ENCODE measurements at regions not wholly inside any gene's neighbourhood (a gene's known extent, or its start where the extent isn't known, plus 50 kb on each side); places are given as distances from the start of the nearest gene placed in this dataset.

GRCh38 chr17:14015271-14015670 is 54.0 kb upstream of the COX10 start:
- no peak for DNase-seq (ENCODE audit: low spot score)
- TF ChIP-seq MAX (IDR thresholded peaks at IDR 0.05) (no peak), ATF3 (IDR thresholded peaks at IDR 0.05) (no peak), RAD21 (IDR thresholded peaks at IDR 0.05) (no peak), REST (IDR thresholded peaks at IDR 0.05) (no peak), GABPA (IDR thresholded peaks at IDR 0.05 in 1 of 2, conservative IDR thresholded peaks at IDR 0.05 in 1 of 2) (no peak), EGR1 (IDR thresholded peaks at IDR 0.05; ENCODE audit: low read depth in 2 of 2) (no peak), NR2F2 (IDR thresholded peaks at IDR 0.05) (no peak), RXRA (IDR thresholded peaks at IDR 0.05) (no peak), HNF4G (IDR thresholded peaks at IDR 0.05) (no peak), JUND (IDR thresholded peaks at IDR 0.05) (no peak), FOXA1 (IDR thresholded peaks at IDR 0.05) (no peak), SP1 (IDR thresholded peaks at IDR 0.05) (no peak), FOXA2 (IDR thresholded peaks at IDR 0.05) (no peak), TAF1 (conservative IDR thresholded peaks at IDR 0.05) (no peak), HNF4A (conservative IDR thresholded peaks at IDR 0.05) (no peak), YY1 (IDR thresholded peaks at IDR 0.05) (no peak)
- TF ChIP-seq, protein P1, sequence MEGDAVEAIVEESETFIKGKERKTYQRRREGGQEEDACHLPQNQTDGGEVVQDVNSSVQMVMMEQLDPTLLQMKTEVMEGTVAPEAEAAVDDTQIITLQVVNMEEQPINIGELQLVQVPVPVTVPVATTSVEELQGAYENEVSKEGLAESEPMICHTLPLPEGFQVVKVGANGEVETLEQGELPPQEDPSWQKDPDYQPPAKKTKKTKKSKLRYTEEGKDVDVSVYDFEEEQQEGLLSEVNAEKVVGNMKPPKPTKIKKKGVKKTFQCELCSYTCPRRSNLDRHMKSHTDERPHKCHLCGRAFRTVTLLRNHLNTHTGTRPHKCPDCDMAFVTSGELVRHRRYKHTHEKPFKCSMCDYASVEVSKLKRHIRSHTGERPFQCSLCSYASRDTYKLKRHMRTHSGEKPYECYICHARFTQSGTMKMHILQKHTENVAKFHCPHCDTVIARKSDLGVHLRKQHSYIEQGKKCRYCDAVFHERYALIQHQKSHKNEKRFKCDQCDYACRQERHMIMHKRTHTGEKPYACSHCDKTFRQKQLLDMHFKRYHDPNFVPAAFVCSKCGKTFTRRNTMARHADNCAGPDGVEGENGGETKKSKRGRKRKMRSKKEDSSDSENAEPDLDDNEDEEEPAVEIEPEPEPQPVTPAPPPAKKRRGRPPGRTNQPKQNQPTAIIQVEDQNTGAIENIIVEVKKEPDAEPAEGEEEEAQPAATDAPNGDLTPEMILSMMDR (IDR thresholded peaks at IDR 0.05; ENCODE audit: low read depth, low read length, missing input control), result no peak
- TF ChIP-seq, protein P2, sequence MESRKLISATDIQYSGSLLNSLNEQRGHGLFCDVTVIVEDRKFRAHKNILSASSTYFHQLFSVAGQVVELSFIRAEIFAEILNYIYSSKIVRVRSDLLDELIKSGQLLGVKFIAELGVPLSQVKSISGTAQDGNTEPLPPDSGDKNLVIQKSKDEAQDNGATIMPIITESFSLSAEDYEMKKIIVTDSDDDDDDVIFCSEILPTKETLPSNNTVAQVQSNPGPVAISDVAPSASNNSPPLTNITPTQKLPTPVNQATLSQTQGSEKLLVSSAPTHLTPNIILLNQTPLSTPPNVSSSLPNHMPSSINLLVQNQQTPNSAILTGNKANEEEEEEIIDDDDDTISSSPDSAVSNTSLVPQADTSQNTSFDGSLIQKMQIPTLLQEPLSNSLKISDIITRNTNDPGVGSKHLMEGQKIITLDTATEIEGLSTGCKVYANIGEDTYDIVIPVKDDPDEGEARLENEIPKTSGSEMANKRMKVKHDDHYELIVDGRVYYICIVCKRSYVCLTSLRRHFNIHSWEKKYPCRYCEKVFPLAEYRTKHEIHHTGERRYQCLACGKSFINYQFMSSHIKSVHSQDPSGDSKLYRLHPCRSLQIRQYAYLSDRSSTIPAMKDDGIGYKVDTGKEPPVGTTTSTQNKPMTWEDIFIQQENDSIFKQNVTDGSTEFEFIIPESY (IDR thresholded peaks at IDR 0.05), result no peak
- H3K4me1 ChIP-seq (ENCODE audit: control insufficient read depth in 4 of 4, insufficient read depth in 4 of 4, low read length in 3 of 4), result peaks cover 2 to 58% (median 48%) of the 10 kb centered on the region in 4 donors
- no peaks in the 10 kb centered on the region for H3K27me3 ChIP-seq (ENCODE audit: control insufficient read depth in 4 of 4, insufficient read depth in 4 of 4, low read length in 3 of 4)
- 80% methylated on average over 14 of the region's 14 CpGs for WGBS
- H3K27ac ChIP-seq (ENCODE audit: low read depth in 1 of 2, low read length in 2 of 2), result no peak overlapping the region
- no peak overlapping the region for H3K4me3 ChIP-seq (ENCODE audit: low read depth in 1 of 3, low read length in 3 of 3)
- no peak overlapping the region for H3K9ac ChIP-seq (ENCODE audit: low read depth in 1 of 2, low read length in 2 of 2)
- no peaks in the 10 kb centered on the region for H3K9me3 ChIP-seq (ENCODE audit: control insufficient read depth in 4 of 4, low read length in 3 of 4)
- no peaks in the 10 kb centered on the region for H3K36me3 ChIP-seq (ENCODE audit: control insufficient read depth in 4 of 4, insufficient read depth in 3 of 4, low read depth in 1 of 4, low read length in 3 of 4)
